IMR-90 (cell line): ENCODE measurements at regions not wholly inside any gene's neighbourhood (a gene's known extent, or its start where the extent isn't known, plus 50 kb on each side); places are given as distances from the start of the nearest gene placed in this dataset.

Experiments
- ATAC-seq: fragments of 200-7000 bp; cut with Tn5 transposase; 2 replicates; pipeline ENCODE4 v1.9.1; 2020; ENCODE audit warnings: low read depth, mild to moderate bottlenecking, moderate library complexity
- BruUV-seq: library from RNA; stranded (reverse); fragments of 400-500 nt; replicated peaks from 2 replicates; lab custom pipeline; 2021; lab: Mats Ljungman, UMichigan
- CTCF ChIA-PET: fragments of 300-600 bp; formaldehyde crosslinking; extraction: SDS; loops from one replicate; lab custom pipeline; 2021; ENCODE audit warnings: antibody characterized with exemption; lab: Yijun Ruan, JAX
- POLR2A ChIA-PET: fragments of 300-600 bp; sonication (Branson Sonifier 250); formaldehyde crosslinking; loops from one replicate; lab custom pipeline; 2022; ENCODE audit warnings: antibody characterized with exemption; ENCODE audit not compliant: unreplicated experiment; lab: Charles Lee
- DNase-seq: peaks from one replicate; pipeline ENCODE4 v3.0.0; 2013
- H2AFZ ChIP-seq: replicated peaks from 2 replicates; pipeline ENCODE3; 2013; ENCODE audit warnings: low read length, mild to moderate bottlenecking; ENCODE audit not compliant: poor library complexity
- H2AK5ac ChIP-seq: 2 replicates; pipeline ENCODE4 v1.6.1; 2013; ENCODE audit warnings: low read depth, low read length, inconsistent platforms
- H2AK9ac ChIP-seq: replicated peaks from 2 replicates; pipeline ENCODE3; 2013; ENCODE audit warnings: mild to moderate bottlenecking, low read depth, low read length, moderate library complexity; ENCODE audit not compliant: poor library complexity
- H2BK120ac ChIP-seq: 2 replicates; pipeline ENCODE4 v1.6.1; 2013; ENCODE audit warnings: low read depth, low read length, inconsistent platforms
- H2BK15ac ChIP-seq: 3 replicates; pipeline ENCODE4 v1.6.1; 2013; ENCODE audit warnings: low read depth, low read length, inconsistent platforms
- H2BK20ac ChIP-seq: 2 replicates; pipeline ENCODE4 v1.6.1; 2013; ENCODE audit warnings: low read depth, mild to moderate bottlenecking, inconsistent platforms, low read length, moderate library complexity
- H2BK5ac ChIP-seq: 2 replicates; pipeline ENCODE4 v1.6.1; 2013; ENCODE audit warnings: mild to moderate bottlenecking, low read depth, low read length, inconsistent platforms; ENCODE audit not compliant: poor library complexity, severe bottlenecking
- H3K14ac ChIP-seq: replicated peaks from 2 replicates; pipeline ENCODE4 v1.6.1; 2013; ENCODE audit warnings: low read depth, low read length, inconsistent platforms
- H3K18ac ChIP-seq: 2 replicates; pipeline ENCODE4 v1.6.1; 2013; ENCODE audit warnings: low read depth, low read length, control low read depth
- H3K23ac ChIP-seq: 2 replicates; pipeline ENCODE4 v1.6.1; 2013; ENCODE audit warnings: low read depth, low read length, inconsistent platforms
- H3K27ac ChIP-seq: 2 replicates; pipeline ENCODE4 v1.5.1; 2013; ENCODE audit warnings: mild to moderate bottlenecking, control low read depth, low read length; ENCODE audit not compliant: insufficient read depth
- H3K27me3 ChIP-seq: 2 replicates; pipeline ENCODE4 v1.6.1; 2013; ENCODE audit warnings: low read length; ENCODE audit not compliant: control insufficient read depth, insufficient read depth
- H3K36me3 ChIP-seq: 2 replicates; pipeline ENCODE4 v1.6.1; 2013; ENCODE audit warnings: low read length, mixed read lengths; ENCODE audit not compliant: control insufficient read depth, insufficient read depth
- H3K4ac ChIP-seq: 2 replicates; pipeline ENCODE4 v1.6.1; 2013; ENCODE audit warnings: low read depth, low read length, inconsistent platforms
- H3K4me1 ChIP-seq: 2 replicates; pipeline ENCODE4 v1.6.1; 2013; ENCODE audit warnings: low read length, mixed read lengths; ENCODE audit not compliant: control insufficient read depth, insufficient read depth
- H3K4me2 ChIP-seq: 2 replicates; pipeline ENCODE4 v1.6.1; 2013; ENCODE audit warnings: low read depth, mild to moderate bottlenecking, control low read depth, low read length, moderate library complexity
- H3K4me3 ChIP-seq: 2 replicates; pipeline ENCODE4 v1.5.1; 2013; ENCODE audit warnings: low read depth, mild to moderate bottlenecking, control low read depth, low read length, moderate library complexity; ENCODE audit not compliant: insufficient read depth
- H3K56ac ChIP-seq: 2 replicates; pipeline ENCODE4 v1.6.1; 2013; ENCODE audit warnings: low read length, inconsistent platforms; ENCODE audit not compliant: insufficient read depth; ENCODE audit errors: extremely low read depth
- H3K79me1 ChIP-seq, 2 experiments: 2 replicates each; pipeline ENCODE4 v1.6.1; 2013; ENCODE audit warnings: low read length in 2 of 2, inconsistent platforms in 1 of 2, low read depth in 1 of 2
- H3K9ac ChIP-seq: 2 replicates; pipeline ENCODE4 v1.6.1; 2013; ENCODE audit warnings: low read depth, low read length, control low read depth
- H3K9me1 ChIP-seq: 2 replicates; pipeline ENCODE4 v1.6.1; 2013; ENCODE audit warnings: low read length, inconsistent platforms; ENCODE audit not compliant: insufficient read depth
- H3K9me3 ChIP-seq: 2 replicates; pipeline ENCODE4 v1.6.1; 2013; ENCODE audit warnings: low read length; ENCODE audit not compliant: control insufficient read depth, insufficient read depth
- H4K20me1 ChIP-seq: 2 replicates; pipeline ENCODE4 v1.6.1; 2013; ENCODE audit warnings: low read length, inconsistent platforms; ENCODE audit not compliant: insufficient read depth
- H4K5ac ChIP-seq: 2 replicates; pipeline ENCODE4 v1.6.1; 2013; ENCODE audit warnings: mild to moderate bottlenecking, low read depth, low read length, control low read depth
- H4K8ac ChIP-seq, 2 experiments: 2 replicates each; pipeline ENCODE4 v1.6.1; 2013; ENCODE audit warnings: low read depth in 2 of 2, low read length in 2 of 2, control low read depth in 1 of 2, inconsistent platforms in 1 of 2
- H4K91ac ChIP-seq: 2 replicates; pipeline ENCODE4 v1.6.1; 2013; ENCODE audit warnings: low read depth, low read length, inconsistent platforms; ENCODE audit not compliant: insufficient read depth
- BHLHE40 ChIP-seq: fragments of 150-350 bp; IDR thresholded peaks from 2 replicates; pipeline ENCODE4 v1.6.1; 2016; ENCODE audit warnings: mild to moderate bottlenecking, low read depth, low read length
- FOS ChIP-seq: fragments of 150-350 bp; IDR thresholded peaks from 2 replicates; pipeline ENCODE4 v1.6.1; 2016; ENCODE audit warnings: low read depth, low read length
- MAZ ChIP-seq: IDR thresholded peaks from 2 replicates; pipeline ENCODE4 v1.6.1; 2012; ENCODE audit warnings: low read depth, mild to moderate bottlenecking, low read length, improper control_type of control experiment, moderate library complexity, borderline replicate concordance
- MXI1 ChIP-seq: IDR thresholded peaks from 2 replicates; pipeline ENCODE4 v1.6.1; 2012; ENCODE audit warnings: low read depth, mild to moderate bottlenecking, low read length, moderate library complexity, borderline replicate concordance
- RFX5 ChIP-seq: IDR thresholded peaks from 2 replicates; pipeline ENCODE4 v1.8.0; 2012; ENCODE audit warnings: low read depth, mild to moderate bottlenecking, low read length, moderate library complexity
- SMC3 ChIP-seq: fragments of 150-350 bp; IDR thresholded peaks from 2 replicates; pipeline ENCODE4 v1.6.1; 2016; ENCODE audit warnings: low read depth, mild to moderate bottlenecking, antibody characterized with exemption, low read length, moderate library complexity
- WGBS, 2 experiments: methylation state at CpG; one replicate each; pipeline versions ENCODE4 v1.1.5 to v1.1.7; 2013; ENCODE audit warnings: missing lambda C conversion rate in 2 of 2; ENCODE audit not compliant: insufficient read length in 1 of 2; ENCODE audit errors: extremely low coverage in 2 of 2; 5-methylcytosine and 5-hydroxymethylcytosine counted together
- dilution Hi-C: fragments of 300-500 bp; cut with HindIII; formaldehyde crosslinking; loops from one replicate; pipeline ENCODE4 v1.14.3; 2018; ENCODE audit warnings: low sequenced_read_pairs; ENCODE audit not compliant: unreplicated experiment
- in situ Hi-C: fragments of 300-500 bp; cut with MboI; formaldehyde crosslinking; loops from 3 replicates; pipeline ENCODE4 v1.14.3; 2019; ENCODE audit warnings: low sequenced_read_pairs, inconsistent platforms, mixed read lengths
- intact Hi-C: fragments of 100-400 bp; cut with micrococcal nuclease; formaldehyde crosslinking; loops from 2 replicates; pipeline ENCODE4 v1.10.0; 2022

GRCh38 chr20:19860737-19861136 is 102.7 kb downstream of the RIN2 start:
- no peaks in the 10 kb centered on the region for H3K36me3 ChIP-seq
- no CpG with 5 or more reads among the region's 2 CpGs for WGBS, 2 experiments
- dilution Hi-C loops = no loop called here

More at GRCh38 chr20:19860737-19861136, 102.7 kb downstream of the RIN2 start:
- H3K9ac ChIP-seq = no peak overlapping the region
- H3K4me1 ChIP-seq = peaks cover 8% of the 10 kb centered on the region
- H3K56ac ChIP-seq = no peak overlapping the region
- no peak overlapping the region for H2AFZ ChIP-seq
- no peak overlapping the region for H2AK5ac ChIP-seq
- H2BK120ac ChIP-seq = no peak overlapping the region
- H3K4me2 ChIP-seq = no peak overlapping the region
- H4K5ac ChIP-seq = no peak overlapping the region
- no peak overlapping the region for H3K4ac ChIP-seq
- H3K23ac ChIP-seq = no peak overlapping the region
- TF ChIP-seq RFX5 (no peak), MXI1 (no peak), FOS (no peak), MAZ (no peak), SMC3 (no peak), BHLHE40 (no peak)
- no peak for ATAC-seq
- ChIA-PET POLR2A (no interaction called here), CTCF (no interaction called here)
- no peaks in the 10 kb centered on the region for H3K9me3 ChIP-seq
- no TSS peak for BruUV-seq
- intact Hi-C loops (no loop called here), in situ Hi-C loops (no loop called here)
- no peaks in the 10 kb centered on the region for H4K20me1 ChIP-seq
- H2BK15ac ChIP-seq = no peak overlapping the region
- no peak overlapping the region for H3K18ac ChIP-seq
- H2AK9ac ChIP-seq = no peak overlapping the region
- H3K27ac ChIP-seq = no peak overlapping the region
- no peak overlapping the region for H2BK20ac ChIP-seq
- H2BK5ac ChIP-seq = no peak overlapping the region
- H4K91ac ChIP-seq = no peak overlapping the region
- H4K8ac ChIP-seq = no peak overlapping the region
- no peak overlapping the region for H3K4me3 ChIP-seq
- H3K9me1 ChIP-seq = 0 out of 2 replicates have a peak, but pooled peaks cover 5% of the 10 kb centered on the region
- no peaks in the 10 kb centered on the region for H3K27me3 ChIP-seq
- peaks cover 4 to 23% of the 10 kb centered on the region in 2 experiments; a peak in 3 of 4 replicates for H3K79me1 ChIP-seq
- H3K14ac ChIP-seq = no peak overlapping the region
- DNase-seq = no peak
